GOT3 (cell line): ENCODE measurements at regions not wholly inside any gene's neighbourhood (a gene's known extent, or its start where the extent isn't known, plus 50 kb on each side); places are given as distances from the start of the nearest gene placed in this dataset.
"Not testable (repeated sequence)": the region's sequence is repeated elsewhere in the genome, so short reads cannot be mapped to it uniquely, and the experiment has no call there.

Experiments
- DNase-seq: peaks from one replicate; lab custom pipeline; 2025; ENCODE audit warnings: mixed read lengths; lab: John Stamatoyannopoulos, UW

DNA sequence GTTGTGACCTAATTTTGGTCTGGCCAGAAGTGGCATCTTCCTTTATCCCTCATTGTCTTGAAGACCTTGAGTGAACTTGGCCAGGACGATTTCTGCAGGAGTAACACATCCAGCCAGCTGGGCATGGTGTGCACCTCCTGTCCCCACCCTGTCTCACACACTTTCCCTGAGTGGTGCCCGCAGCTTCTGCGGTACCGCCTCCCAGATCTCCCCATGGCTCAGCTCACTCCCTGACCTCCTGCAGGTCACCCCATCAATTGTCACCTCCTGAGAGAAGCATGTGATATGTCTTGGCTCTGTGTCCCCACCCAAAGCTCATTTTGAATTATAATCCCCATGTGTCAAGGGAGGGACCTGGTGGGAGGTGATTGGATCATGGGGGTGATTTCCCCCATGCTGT, 50.2 kb upstream of the TP53I11 start:
- no peak for DNase-seq

DNA sequence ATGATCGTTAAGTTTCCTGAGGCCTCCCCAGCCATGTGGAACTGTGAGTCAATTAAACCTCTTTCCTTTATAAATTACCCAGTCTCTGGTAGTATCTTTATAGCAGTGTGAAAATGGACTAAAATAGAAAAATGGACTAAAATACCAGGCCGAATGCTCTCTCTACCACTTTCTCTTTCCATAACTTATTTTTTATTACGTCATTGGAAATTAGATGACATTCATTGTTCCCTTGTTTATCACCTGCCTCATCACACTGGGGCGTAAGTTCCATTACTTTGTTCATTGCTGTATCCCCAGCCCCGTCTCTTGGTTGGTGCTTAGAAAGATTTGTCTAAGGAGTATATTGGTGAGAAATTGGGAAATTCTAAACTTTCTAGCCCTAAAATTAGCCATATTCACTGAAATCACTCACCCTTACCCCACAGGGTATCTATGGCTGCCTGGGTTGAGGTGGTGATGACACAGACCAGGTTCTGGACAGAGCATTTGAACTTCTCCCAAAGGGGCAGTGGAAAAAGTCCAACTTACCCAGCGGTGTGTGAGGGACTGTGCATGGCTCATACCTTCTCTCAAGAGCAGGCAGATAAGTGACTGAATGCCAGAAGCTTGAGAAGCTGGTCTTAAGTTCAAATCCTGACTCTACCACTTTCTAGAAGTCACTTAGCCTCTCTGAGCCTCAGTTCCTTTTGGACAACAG, 50.9 kb upstream of the TP53I11 start:
- no peak for DNase-seq

DNA sequence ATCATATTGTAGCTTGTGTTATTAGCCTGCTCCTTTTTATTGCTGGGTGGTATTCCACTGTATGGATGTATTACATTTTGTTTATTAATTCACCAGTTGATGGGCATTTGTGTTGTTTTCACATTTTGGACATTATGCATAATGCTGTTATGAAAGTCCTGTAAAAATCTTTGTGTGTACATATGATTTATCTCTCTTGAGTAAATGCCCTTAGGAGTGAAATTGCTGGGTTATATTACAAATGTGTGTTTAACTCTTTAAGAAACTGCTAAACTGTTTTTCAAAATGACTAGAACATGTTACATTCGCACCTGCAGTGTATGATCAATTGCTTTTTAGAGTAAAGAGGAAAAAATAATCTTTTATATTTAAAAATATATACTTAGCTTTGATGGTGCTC, 54.4 kb upstream of the TP53I11 start:
- no peak for DNase-seq

DNA sequence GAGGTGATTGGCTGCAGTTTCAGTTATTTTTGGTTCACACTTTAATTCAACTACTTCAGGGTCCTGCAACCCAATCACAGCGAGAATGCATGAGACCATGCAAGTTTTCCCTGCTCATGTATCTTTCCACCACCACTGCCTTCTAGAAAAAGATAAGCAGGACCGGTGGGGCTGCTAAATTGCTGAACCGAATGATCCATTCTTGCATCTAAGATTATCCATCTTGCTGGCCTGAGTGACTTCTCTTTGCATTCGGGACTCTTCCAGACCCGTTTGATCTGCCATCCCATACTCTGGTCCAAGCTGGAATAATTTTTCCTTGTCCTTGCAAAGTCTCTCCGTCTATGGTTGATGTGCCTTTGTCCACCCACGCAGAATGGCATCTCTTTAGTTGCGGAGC, 56.3 kb upstream of the TP53I11 start:
- no peak for DNase-seq

DNA sequence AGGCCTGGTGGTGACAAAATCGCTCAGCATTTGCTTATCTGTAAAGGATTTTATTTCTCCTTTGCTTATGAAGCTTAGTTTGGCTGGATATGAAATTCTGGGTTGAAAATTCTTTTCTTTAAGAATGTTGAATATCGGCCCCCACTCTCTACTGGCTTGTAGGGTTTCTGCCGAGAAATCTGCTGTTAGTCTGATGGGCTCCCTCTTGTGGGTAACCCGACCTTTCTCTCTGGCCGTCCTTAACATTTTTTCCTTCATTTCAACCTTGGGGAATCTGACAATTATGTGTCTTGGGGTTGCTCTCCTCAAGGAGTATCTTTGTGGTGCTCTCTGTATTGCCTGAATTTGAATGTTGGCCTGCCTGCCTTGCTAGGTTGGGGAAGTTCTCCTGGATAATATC, 65.3 kb upstream of the TP53I11 start:
- not testable (repeated sequence) for DNase-seq

DNA sequence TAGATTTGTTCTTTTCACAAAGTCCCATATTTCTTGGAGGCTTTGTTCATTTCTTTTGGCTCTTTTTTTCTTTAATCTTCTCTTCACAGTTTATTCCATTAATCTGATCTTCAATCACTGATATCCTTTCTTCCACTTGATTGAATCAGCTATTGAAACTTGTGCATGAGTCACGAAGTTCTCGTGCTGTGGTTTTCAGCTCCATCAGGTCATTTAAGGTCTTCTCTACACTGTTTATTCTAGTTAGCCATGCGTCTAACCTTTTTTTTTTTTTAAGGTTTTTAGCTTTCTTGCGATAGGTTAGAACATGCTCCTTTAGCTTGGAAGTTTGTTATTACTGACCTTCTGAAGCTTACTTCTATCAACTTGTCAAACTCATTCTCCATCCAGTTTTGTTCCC, 65.8 kb upstream of the TP53I11 start:
- DNase-seq, result not testable (repeated sequence)

DNA sequence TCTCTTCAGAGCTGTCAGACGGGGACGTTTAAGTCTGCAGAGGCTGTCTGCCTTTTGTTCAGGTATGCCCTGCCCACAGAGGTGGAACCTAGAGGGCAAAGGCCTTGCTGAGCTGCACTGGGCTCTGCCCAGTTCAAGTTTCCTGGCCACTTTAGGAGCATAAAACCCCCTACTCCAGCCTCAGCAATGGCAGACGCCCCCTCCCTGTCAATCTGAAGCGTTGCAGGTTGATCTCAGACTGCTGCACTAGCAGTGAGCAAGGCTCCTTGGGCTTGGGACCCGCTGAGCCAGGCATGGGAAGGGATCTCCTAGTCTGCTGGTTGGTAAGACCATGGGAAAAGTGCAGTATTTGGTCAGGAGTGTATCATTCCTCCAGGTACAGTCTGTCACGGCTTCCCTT, 66.6 kb upstream of the TP53I11 start:
- DNase-seq, result no peak

DNA sequence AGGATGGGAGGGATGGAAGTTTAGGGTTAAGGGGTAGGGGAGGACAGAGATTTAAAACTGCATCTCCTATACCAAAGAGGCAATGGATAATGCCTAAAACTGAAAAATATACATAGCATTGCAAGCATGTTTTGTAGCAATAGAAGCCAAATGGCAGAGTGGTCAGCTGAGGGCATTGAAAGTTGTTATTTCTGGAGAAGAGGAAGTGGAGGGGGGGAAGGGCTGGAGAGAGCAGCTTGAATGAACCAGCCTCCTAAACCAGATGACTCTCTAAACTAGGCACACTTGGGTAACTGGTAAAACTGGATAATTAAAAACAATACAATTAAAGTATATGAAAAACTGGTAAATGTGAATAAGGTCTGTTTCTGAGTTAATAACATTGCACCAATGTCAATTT, 70.3 kb upstream of the TP53I11 start:
- no peak for DNase-seq

DNA sequence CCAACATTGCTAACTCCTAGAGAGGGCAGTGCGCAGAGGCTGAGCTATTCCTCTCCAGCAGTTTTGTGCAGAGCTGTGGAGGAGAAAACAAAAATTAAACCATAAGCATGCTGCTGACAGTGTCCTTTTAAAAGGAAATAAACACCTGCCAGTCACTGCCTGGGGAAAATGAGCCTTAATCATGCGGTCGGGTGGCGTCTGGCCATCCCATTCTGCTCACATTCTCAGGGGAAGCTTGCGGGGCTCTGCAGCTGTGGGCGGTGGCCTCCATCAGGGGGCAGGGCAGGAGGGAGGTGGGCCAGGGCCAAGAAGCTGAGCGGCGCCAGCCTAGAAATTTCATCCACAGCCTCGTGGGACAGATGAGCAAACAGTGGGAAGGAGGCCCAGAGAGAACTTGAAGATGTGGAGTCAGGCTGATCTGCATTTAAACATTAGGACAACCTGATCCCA, 71.0 kb upstream of the TP53I11 start:
- DNase-seq, result peak; percentile 82

DNA sequence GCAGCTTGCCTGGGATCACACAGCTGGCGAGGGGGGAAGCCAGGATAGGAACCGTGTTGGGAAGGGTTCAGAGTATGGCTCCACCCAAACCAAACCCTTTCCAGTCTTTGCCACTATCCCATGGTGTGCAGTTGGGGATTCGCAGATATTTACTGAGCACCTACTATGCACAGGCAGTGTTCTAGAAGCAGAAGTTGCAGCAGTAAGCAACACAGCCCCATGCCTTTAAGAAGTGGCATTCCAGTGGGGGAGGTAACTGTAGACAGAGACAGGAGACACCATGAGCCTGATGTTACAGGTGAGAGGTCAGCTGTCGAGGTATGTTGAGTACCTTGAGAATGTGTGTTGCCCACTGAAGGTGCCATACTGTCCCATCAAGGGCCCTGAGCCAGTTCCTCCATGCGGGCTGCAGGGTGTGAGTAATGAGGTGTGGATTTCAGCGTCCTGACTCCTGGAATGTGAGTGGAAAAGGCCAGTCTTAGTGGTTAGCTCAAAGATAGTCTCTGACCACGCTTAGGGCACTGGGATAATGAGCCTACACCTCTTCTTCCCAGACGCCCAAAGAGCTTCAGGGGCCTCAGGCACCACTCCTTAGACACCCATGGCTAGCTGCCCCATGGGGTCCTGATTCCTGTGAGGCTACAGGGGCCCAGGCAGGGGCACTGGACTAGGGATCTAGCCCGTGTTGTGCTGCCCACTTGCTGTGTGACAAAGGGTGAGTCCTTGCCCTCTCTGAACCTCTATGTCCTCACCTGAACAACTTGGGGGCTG, 71.8 kb upstream of the TP53I11 start:
- DNase-seq, result peak; percentile 8

DNA sequence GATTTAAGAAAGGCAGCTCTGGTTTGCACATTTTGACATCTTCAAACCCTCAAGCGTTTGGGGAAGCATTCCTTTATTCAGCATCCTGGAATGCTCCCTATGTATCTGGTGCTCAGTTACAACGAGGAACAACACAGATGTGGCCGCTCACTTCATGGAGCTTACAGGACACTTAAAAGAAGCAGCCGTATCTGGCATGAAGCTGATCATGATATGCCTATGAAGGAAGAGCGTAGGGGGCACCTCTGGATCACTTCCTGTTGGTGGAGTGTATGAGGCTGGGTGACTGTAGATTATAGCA, 72.3 kb upstream of the TP53I11 start:
- DNase-seq, result no peak

DNA sequence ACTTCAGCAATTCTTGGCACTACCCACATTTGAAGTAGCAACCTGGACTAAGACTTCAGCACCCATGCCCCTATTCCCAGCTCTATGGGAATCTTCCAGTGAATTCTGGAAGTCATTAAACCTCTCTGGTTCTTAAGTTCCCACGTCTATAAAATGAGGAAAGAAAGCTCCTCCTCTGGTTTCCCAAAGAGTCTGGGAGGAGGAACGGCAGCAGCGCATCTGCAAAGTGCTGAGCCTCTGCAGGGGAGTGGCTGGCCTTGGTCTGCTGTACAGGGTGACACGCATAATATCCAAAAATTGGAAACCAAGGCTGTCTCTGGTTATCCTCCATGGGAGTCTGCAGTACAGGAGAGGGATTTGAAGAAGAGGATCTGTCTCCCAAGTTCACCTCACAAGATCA, 73.6 kb upstream of the TP53I11 start:
- no peak for DNase-seq

DNA sequence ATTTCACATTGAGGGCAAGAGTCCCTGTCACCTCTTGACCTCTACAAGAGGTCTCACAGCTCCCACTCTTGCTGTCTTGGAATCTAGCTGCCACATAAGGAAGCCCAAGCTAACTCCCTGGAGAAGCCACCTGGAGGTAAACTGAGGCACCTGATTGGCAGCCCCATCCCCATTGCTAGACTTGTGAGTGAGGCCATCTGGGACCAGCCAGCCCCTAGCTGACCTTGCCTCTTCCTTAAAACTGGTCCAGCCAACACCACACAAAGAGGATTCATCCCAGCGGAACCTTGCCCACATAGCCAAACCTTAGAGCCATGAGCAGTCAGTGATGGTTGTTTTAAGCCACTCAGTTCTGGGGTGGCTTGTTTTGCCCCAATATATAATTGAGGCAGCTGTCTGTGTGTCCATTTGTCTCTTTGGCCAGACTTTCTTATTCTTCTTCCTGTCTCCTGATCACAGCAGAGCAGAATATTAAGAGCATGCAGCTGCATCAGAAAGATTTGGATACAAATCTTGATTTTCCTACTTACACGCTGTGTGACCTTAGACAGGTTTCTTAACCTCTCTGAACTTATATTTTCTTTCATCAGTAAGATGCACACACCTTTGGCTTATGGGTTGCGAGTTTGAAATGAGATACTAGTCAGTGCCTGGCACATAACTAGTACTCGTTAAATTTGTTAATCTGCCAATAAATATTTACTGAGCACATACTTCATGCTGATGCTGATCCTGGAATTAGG, 74.3 kb upstream of the TP53I11 start:
- DNase-seq, result no peak

DNA sequence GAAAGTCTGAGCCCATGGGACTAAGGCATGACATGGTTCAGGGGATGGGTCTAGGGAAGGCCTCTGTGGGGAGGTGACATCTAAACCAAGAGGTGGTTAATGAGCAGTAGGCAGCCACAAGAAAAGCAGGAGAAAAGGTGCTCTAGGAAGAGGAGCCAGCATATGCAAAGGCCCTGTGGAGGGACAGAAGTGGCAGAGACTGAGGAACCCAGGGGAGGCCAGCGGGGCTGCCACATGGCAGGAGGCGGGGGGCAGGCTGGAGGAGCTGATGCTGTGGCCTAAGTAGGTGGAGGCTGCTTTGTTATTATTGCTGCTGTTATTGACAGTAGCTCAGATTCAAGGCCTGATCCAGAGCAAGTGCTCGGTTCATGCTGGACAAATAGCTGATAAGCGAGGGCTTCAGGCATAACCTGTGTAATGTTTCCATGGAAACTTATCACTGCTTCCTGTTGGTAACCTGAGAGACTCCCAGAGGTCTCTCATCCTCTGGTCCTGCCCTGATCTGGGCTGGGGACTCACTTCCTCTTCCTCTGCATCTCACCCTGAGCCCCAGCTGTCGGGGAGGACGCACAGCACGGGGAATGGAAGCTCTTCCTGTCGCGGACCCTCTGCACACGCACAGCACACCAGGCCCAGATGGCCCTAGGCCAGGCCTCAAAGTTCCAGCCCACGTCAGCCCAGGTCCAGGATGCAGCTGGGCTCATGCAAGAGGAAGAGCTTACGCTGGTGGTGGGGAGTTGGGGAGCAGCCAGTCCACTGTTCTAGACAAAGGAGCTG, 75.2 kb upstream of the TP53I11 start:
- DNase-seq, result no peak

DNA sequence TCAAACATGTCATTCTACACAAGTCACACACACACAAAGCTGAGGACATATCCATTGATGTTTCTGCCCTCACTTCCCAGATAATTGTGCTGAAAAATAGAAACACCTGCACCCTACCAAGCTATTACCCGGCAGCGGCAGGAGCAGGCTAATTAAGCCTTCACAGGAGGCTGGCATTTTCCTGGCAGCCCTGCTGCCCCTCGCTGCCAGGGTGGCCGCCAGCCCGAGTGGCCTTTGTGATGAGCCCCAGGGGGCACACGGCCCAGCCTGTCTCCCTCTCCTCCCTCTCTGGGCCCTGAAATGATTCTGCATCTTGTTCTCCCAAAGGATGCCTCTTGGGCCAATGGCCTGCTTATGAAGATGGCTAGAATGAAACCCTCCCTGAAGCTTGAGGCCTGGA, 76.2 kb upstream of the TP53I11 start:
- no peak for DNase-seq

DNA sequence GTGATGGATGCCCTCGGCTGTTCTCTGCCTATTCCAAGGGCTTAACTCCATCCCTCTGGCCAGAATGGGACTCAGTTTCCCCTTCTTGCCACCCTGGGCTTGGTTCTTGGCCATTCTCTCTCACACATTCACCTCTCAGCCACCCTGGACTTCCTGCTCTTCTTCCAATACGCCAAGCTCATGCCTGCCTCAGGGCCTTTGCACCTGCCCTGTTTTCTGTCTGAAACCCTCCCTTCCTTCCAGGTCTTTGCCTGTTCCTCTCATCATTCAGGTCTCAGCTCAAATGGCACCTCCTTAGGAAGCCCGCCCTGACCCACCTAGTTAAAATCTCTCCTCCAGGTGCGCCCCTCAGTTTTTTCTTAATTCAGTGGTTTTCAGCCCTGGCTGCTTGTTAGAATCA, 76.6 kb upstream of the TP53I11 start:
- DNase-seq, result no peak

DNA sequence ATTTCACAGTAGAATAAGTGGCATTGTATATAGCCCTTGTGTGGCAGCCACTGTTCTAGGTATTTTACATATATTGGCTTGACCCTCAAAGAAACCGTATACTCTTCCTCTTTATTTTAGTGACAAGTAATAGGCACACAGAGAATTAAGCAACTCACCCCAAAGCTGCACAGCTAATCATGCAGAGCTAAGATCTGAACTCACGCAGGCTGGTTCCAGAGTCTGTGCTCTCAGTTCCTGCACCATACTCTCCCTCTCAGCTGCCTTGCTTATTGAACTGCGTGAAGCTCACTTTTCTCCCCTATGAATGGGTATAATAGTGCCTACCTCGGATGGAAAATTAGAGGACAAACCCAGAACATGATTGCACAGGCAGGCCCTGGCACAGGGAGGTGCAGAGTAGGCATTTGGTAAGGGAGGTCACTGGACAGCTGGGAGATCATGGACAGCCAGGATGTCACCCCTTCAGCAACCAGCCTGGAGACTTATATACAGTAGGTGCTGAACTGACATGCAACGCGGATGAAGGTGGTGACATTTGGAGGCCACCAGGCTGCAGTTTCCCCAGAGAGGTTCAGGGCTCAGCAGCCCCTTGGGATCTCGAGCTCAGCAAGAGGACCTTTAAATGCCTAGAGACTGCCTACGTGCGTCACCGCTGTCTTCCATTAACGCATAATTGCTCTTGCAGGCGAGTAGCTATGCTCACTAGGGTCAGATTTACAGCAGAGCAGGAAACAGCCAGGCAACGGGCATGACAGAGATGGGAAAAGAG, 78.4 kb upstream of the TP53I11 start:
- no peak for DNase-seq

DNA sequence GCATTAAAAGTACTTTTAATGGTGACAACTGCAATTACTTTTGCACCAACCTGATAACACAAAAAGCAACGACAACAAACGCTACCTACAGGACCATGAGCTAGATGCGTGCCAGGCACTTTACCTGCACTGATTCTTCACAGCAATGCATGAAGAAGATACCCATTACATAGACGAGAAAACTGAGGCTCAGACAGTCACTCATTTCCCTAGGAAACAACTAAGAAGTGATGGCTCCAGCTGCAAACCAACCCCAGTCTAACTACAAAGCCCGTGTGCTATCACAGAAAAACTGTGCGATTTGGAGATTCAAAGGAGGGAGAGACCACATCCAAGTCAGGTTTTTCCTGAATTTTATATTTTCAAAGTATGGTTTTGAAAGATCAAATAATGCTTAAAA, 80.1 kb upstream of the TP53I11 start:
- DNase-seq, result no peak

DNA sequence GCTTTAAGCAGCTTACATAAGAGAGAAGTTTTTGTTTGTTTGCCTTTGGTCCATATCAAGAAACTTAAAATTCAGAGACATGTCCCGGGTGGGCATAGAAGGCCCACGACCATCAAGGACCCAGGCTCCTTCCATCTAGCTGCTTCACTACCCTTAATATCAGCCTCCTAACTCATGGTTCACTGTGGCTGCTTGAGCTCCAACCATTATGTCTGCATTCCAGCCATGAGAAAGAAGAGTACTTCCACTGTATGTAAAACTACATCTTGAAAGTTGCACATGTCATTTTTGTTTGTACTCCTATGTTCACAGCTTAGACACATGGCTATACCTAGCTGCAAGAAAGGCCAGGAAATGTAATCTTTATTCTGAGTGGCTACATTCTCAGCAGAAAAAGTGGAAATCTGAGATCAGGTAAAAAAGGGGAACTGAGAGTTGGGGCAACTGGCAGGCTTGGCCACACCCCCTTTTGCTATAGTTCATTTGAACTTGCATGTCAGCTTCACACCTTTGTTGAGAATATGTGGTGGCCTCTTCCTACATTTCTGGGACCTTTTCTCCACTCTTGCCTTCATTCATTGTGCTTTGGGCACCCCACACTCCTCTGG, 81.3 kb upstream of the TP53I11 start:
- DNase-seq, result no peak

DNA sequence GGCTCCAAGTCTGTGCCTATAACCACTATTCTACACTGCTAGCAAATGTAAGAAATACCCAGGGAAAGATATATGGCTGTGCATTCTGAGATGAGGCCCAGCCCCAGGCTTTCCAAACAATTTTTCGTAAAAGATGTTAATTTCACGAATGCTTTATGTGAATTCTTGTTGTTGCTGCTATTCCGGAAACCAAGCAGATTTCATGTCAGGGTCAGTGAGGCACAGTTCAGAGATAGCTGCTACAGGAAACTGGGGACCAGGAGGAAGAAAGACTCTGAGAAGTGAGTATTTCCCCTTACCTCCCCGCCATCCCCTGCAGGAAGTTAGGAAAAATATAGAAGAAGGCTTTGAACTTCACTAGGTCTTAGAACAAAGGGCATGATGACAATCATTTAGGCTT, 84.7 kb upstream of the TP53I11 start:
- DNase-seq, result no peak

DNA sequence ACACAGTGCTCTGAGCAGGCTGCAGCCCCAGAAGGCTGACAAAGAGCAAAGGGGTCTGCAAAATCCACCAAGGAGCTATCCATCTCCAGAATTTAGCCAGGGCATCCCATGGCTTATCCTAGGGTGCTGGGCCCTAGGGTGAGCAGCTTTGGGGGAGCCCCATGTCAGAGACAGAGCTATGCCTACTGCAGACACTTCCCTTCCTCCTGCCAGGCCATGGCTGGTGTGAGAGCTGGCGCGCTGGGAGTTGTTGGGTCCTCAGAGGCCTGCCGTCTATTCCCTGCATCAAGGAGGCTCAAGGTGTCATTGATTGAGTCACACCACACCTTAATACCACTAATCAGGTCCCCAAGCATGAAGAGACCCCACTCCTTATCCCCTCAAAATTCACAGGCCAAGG, 85.3 kb upstream of the TP53I11 start:
- DNase-seq, result no peak
